Right lobe of liver (tissue), 6 donors: ENCODE measurements at regions not wholly inside any gene's neighbourhood (a gene's known extent, or its start where the extent isn't known, plus 50 kb on each side); places are given as distances from the start of the nearest gene placed in this dataset.
"Not testable (repeated sequence)": the region's sequence is repeated elsewhere in the genome, so short reads cannot be mapped to it uniquely, and the experiment has no call there.

Experiments used
- ATAC-seq, 4 donors: fragments of 200-7000 bp; cut with Tn5 transposase; one replicate each; pipeline ENCODE4 v1.9.1; 2020; ENCODE audit warnings: mild to moderate bottlenecking in 4 of 4, moderate library complexity in 4 of 4
- DNase-seq, 3 donors: peaks; one replicate each; pipeline ENCODE4 v3.0.0-alpha.2; 2020
- H3K27ac ChIP-seq, 3 donors: fragments of 200-600 bp; one replicate each; pipeline ENCODE4 v1.8.0; 2022
- H3K27me3 ChIP-seq, 2 donors: fragments of 200-600 bp; one replicate each; pipeline ENCODE4 v1.8.0; 2022
- H3K36me3 ChIP-seq, 4 donors: fragments of 200-600 bp; sonication (generic) in 1 of 4; one replicate each; pipeline versions ENCODE4 v1.5.1 to v1.8.0; 2017 to 2022; ENCODE audit warnings: control low read depth in 1 of 4
- H3K4me1 ChIP-seq, 4 donors: fragments of 200-600 bp; sonication (generic) in 1 of 4; one replicate each; pipeline versions ENCODE4 v1.5.1 to v1.8.0; 2017 to 2022; ENCODE audit warnings: control low read depth in 1 of 4
- H3K4me3 ChIP-seq, 3 donors: fragments of 200-600 bp; one replicate each; pipeline ENCODE4 v1.8.0; 2022
- H3K9me3 ChIP-seq, 4 donors: fragments of 200-600 bp; sonication (generic) in 1 of 4; one replicate each; pipeline versions ENCODE4 v1.5.1 to v1.8.0; 2017 to 2022; ENCODE audit warnings: control low read depth in 1 of 4
- CTCF ChIP-seq, 4 donors: fragments of 200-600 bp in 3 of 4; fragments of 450-650 bp in 1 of 4; IDR thresholded peaks; one replicate each; pipeline versions ENCODE4 v1.5.1 to v1.8.0; 2016 to 2022; ENCODE audit warnings: antibody characterized with exemption in 4 of 4, mild to moderate bottlenecking in 2 of 4
- POLR2A ChIP-seq: fragments of 450-650 bp; IDR thresholded peaks from one replicate; pipeline ENCODE4 v1.6.1; 2017; ENCODE audit warnings: antibody characterized with exemption, mild to moderate bottlenecking
- WGBS: methylation state at CpG from one replicate; pipeline ENCODE4 v1.1.6; 2018; ENCODE audit warnings: low coverage, low lambda C conversion rate; ENCODE audit not compliant: insufficient coverage; ENCODE audit errors: missing lambda C conversion rate; 5-methylcytosine and 5-hydroxymethylcytosine counted together
- intact Hi-C, 2 donors: fragments of 100-400 bp; cut with DNase I; formaldehyde crosslinking; loops; one replicate each; pipeline versions ENCODE4 v1.11.2 to v1.14.1; 2022
- donor health status: DM: no; HTN: yes; CAD: no.
- donor health status: DM: no; HTN: no; CAD: no.
- donor health status: DM: no; HTN: no; CAD: no.
- donor health status: DM: no; HTN: yes; CAD: no.
- donor health status: DM: no; HTN: yes; CAD: no.

DNA sequence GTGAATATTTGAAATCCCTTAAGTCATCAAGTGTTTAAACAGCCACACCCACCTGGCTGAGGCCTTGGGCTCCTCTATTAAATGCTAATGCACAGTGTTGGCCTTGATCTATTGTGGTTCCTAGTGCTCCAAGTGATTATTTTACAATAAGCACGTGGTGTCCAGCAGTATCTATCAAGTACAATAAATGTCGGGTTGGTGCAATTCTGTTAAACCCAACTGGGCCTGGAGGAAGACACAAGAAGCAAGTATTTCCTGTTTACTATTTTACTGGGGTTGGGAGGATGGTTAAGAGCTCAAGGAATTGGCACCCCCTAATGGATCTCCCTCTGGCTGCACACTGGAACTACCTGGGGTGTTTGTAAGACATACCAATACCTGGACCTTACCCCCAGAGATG, 72.1 kb upstream of the HNF1B start:
- DNase-seq: no peak
- Histone ChIP-seq H3K4me1 (no peaks in the 10 kb centered on the region), H3K4me3 (no peak overlapping the region), H3K9me3 (no peaks in the 10 kb centered on the region), H3K27ac (no peak overlapping the region), H3K27me3 (no peaks in the 10 kb centered on the region), H3K36me3 (no peaks in the 10 kb centered on the region)
- WGBS: 29% methylated on average over 2 of the region's 2 CpGs
- TF ChIP-seq CTCF (IDR thresholded peaks at IDR 0.05) (no peak), POLR2A (no peak)
- peak in 1 of 4 donors; percentile 17 for ATAC-seq
- intact Hi-C loops: no loop called here

DNA sequence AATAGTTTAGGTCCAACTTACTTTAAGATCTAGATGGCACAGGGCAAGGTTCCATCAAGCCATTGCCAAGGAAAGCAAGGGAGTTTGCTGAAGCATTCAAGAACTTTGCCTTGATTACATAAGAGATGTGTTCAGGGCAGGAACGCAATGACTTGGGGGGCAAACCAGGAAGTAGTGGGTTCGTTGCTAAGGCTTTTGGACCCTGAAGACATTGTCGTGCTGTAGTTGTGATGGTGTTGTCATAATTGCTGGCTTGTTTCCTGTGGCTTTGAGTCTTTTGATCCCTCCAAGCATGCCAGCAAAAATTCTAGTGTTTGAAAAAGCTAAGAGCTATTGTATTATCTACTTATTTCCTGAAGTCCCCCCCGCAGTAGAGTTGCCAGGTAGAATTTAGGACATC, 70.7 kb upstream of the HNF1B start:
- Histone ChIP-seq H3K27ac (no peak overlapping the region), H3K9me3 (no peaks in the 10 kb centered on the region), H3K4me1 (no peaks in the 10 kb centered on the region), H3K36me3 (no peaks in the 10 kb centered on the region), H3K27me3 (no peaks in the 10 kb centered on the region), H3K4me3 (no peak overlapping the region)
- ATAC-seq (no peak), DNase-seq (no peak)
- intact Hi-C loops: no loop called here
- TF ChIP-seq POLR2A (no peak), CTCF (IDR thresholded peaks at IDR 0.05) (no peak)
- 33% methylated on average over 4 of the region's 4 CpGs for WGBS

DNA sequence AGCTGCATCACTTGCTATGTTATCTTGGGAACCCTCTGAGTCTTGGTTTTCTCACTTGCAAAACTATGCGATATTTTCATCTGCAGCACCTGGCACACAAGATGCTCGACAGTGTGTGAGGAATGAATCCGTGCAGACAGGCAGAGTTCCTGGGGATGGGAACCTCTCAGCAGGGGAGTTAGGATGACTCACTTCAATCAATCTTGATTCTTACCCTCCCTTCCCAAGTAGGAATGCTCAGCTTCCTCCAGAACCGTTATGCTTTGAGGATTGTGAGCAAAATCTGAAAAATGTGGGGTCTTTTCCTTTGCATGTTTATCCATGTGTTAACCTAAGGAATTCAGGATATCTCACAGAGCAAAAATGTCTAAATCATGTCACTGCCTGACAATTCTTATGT, 68.9 kb upstream of the HNF1B start:
- ATAC-seq (no peak), DNase-seq (no peak)
- no peaks in the 10 kb centered on the region for H3K9me3 ChIP-seq
- no peaks in the 10 kb centered on the region for H3K27me3 ChIP-seq
- TF ChIP-seq POLR2A (no peak), CTCF (IDR thresholded peaks at IDR 0.05) (no peak)
- no peaks in the 10 kb centered on the region for H3K36me3 ChIP-seq
- intact Hi-C loops: no loop called here
- whole genome bisulfite sequencing: 60% methylated on average over 4 of the region's 4 CpGs
- no peak overlapping the region for H3K4me3 ChIP-seq
- H3K27ac ChIP-seq: no peak overlapping the region
- no peaks in the 10 kb centered on the region for H3K4me1 ChIP-seq

- H3K4me3 ChIP-seq, H3K36me3 ChIP-seq, H3K27me3 ChIP-seq, H3K9me3 ChIP-seq, intact Hi-C loops, H3K4me1 ChIP-seq, H3K27ac ChIP-seq, DNase-seq, ATAC-seq: not testable (repeated sequence)
- 94% methylated on average over 7 of the region's 7 CpGs for WGBS
Measured at GRCh38 chr17:37808846-37809245, 64.0 kb upstream of the HNF1B start.

DNA sequence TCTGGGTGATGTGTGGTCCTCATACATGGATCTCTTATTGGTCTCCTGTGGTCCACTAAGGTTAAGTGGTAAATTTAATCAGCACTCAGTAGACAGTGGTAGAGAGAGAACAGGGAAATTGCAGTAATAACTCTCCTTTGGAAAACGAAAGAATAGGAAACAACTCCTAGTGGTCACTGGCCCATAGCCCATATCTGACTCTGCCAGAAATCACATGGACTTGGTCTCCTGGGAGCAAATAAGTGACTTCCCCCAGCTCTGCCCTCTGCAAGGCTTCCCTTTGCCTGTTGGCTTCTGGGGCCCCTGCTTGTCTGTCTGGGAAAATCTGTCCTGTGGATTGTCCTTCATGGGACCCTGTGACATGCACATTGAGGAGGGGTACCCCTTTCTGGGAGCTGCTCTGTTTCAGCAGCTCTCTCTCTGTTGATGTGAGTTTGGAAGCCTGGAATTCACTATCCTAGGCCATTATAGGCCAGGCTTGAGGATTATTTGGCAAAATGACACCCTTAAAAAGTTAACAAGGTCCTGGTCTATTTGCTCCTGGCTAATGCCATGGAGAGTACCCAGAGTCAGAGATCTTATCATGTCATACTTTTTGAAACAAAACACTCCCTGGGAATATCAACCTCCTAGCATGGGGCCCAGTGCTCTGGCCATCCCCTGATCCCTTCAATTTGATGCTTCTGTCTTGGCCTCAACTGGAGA, 58.0 kb upstream of the HNF1B start:
- peak; percentile 34 to 82 (median 58) for DNase-seq
- Histone ChIP-seq H3K27me3 (no peaks in the 10 kb centered on the region), H3K4me3 (no peak overlapping the region), H3K36me3 (no peaks in the 10 kb centered on the region), H3K4me1 (peaks cover 0 to 13% (median 6%) of the 10 kb centered on the region in 4 donors), H3K9me3 (no peaks in the 10 kb centered on the region), H3K27ac (peak overlapping the region in 1 of 3 donors; percentile 27)
- no peak for TF ChIP-seq POLR2A
- TF ChIP-seq CTCF (IDR thresholded peaks at IDR 0.05): peak in 1 of 4 donors; percentile 10
- peak; percentile 96 to 99 (median 96) for ATAC-seq
- 0% methylated on average over 1 of the region's 1 CpG for WGBS
- intact Hi-C loops: no loop called here
